Fibroblast of pulmonary artery (primary cell): ENCODE measurements at regions not wholly inside any gene's neighbourhood (a gene's known extent, or its start where the extent isn't known, plus 50 kb on each side); places are given as distances from the start of the nearest gene placed in this dataset.

Experiments
- DNase-seq: peaks from one replicate; pipeline ENCODE4 v3.0.0-alpha.2; 2010; ENCODE audit warnings: low read depth
- H3K4me3 ChIP-seq: replicated peaks from 2 replicates; pipeline ENCODE4 v1.5.1; 2011; ENCODE audit warnings: low read depth, mild to moderate bottlenecking, control low read depth, low read length, moderate library complexity
- TF ChIP-seq, protein P1 (sequence below): IDR thresholded peaks from 2 replicates; pipeline ENCODE4 v1.5.1; 2011; ENCODE audit warnings: mild to moderate bottlenecking, control low read depth, low read length, inconsistent platforms; ENCODE audit errors: missing control alignments

DNA sequence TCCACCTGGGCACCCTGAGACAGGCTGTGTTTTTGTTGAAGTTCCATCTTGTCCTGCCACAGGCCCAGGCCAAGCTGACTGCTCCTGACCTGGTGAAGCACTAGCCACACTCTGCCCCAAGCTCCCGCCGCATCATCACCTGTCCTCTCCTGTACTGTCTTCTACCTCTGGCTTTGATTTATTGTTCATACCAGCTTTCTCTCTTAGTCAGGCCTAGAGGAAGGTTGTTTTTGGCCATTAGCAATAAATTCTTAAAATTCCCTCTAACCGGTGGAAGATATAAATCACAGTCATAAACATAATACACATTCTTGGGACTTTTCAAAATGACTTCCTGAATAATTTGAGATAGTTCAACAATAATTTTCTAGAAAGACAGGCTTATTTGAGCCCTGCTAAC lies 169.4 kb downstream of the DAD1 start:
- TF ChIP-seq, protein P1, sequence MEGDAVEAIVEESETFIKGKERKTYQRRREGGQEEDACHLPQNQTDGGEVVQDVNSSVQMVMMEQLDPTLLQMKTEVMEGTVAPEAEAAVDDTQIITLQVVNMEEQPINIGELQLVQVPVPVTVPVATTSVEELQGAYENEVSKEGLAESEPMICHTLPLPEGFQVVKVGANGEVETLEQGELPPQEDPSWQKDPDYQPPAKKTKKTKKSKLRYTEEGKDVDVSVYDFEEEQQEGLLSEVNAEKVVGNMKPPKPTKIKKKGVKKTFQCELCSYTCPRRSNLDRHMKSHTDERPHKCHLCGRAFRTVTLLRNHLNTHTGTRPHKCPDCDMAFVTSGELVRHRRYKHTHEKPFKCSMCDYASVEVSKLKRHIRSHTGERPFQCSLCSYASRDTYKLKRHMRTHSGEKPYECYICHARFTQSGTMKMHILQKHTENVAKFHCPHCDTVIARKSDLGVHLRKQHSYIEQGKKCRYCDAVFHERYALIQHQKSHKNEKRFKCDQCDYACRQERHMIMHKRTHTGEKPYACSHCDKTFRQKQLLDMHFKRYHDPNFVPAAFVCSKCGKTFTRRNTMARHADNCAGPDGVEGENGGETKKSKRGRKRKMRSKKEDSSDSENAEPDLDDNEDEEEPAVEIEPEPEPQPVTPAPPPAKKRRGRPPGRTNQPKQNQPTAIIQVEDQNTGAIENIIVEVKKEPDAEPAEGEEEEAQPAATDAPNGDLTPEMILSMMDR, result no peak
- H3K4me3 ChIP-seq, result no peak overlapping the region
- DNase-seq, result no peak

DNA sequence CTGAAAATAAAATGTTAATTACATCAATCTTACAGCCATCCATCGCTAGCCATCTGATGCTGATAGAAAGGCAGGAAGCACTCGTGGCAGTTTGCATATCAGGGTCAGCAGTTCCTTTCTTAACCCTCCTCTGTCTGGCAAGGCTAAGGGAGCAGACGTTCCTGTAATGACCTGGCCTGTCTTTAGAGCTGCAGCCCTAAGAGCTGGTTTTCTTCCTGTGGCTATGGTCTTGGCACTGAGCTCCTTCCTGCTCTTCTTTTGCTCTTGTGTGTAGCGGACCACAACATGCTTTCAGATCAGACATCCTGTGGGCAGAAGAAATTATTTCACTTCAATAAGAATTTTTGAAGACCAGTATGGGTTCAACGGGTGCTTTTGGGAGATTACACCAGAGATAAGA lies 170.4 kb downstream of the DAD1 start:
- TF ChIP-seq, protein P1, result no peak
- DNase-seq, result no peak
- H3K4me3 ChIP-seq, result no peak overlapping the region

DNA sequence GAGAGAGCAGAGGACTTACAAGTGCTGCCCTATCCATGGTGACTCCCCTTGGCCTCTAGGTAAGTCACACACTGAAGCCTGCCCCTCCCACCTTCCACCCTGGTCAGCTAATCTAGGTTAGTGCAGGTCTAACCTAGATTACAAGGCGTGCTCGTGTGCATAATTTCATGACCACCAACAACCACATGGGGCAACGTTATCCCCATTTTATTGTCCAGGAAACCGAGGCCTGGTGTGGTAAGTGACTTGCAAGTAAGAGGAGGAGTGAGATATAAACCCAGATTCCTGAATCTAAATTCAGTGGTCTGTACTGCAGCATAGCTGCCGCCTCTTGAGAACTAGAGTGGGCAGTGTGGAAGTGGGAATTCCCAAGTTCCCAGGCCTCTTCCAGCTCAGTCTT lies 171.1 kb downstream of the DAD1 start:
- no peak for DNase-seq
- H3K4me3 ChIP-seq, result no peak overlapping the region
- TF ChIP-seq, protein P1, result no peak

DNA sequence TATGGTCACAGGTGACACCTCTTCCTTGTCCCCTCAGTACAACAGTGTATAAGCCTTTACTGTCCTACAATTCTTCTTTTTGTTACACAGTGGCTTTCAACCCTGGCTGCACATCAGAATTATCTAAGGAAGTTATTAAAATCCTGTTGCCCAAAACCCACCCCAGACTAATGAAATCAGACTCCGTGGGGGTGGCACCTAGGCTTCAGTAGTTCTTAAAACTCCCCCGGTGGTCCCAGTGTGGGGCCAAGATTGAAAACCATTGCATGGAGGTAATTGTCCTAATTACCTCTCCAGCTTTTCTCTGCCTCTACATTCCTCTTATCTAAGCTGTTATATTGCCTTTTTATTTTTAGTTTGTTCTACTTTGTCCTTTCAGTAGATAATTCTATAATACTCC lies 172.8 kb downstream of the DAD1 start:
- TF ChIP-seq, protein P1, result no peak
- DNase-seq, result no peak
- H3K4me3 ChIP-seq, result no peak overlapping the region

DNA sequence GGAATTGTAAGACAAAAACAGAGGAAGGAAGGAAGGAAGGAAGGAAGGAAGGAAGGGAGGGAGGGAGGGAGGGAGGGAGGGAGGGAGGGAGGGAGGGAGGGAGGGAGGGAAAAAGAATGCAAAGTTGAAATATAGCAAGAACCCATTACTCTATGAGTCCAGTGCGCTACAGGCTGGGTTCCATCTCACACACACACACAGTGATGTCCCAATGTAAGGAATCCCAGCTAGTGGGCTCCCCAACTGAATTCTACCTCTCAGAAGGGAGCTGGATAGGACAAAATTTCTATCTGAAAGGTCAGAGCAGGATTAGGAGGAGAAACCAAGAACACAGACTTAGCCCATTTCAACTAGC lies 173.4 kb downstream of the DAD1 start:
- DNase-seq, result no peak
- TF ChIP-seq, protein P1, result no peak

DNA sequence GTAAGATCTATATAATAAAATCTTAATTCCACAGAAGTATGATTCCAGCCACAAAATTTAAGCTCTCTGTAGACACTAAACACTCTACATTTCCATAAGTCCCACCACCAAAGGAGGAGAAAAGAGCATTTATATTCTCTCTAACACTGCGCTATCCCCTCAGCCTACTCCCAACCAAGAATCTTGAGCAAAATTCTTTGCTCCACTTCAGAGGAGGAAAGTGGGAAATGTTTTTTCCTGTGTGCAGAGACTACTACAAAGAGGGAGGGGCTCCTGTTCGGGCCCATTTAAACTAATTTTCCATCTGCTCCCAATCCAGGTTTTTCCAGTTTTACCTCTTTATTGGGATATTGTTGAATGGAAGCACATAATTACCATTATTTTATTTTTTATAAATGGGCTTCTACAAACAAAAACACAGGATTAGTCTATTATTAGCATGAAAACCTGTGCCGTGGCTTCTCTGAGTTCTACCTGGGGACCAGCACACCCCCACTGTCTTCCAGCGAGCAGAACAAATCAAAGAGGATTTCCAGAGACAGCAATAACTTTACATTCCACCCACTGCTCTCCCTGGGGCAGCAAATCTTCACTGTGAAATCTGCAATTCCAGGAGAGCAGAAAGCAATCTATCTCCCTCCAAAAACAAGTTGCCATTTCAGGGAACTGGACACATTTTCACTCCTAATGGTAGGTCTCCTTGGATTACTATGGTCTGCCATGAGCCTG lies 174.0 kb downstream of the DAD1 start:
- no peak overlapping the region for H3K4me3 ChIP-seq
- TF ChIP-seq, protein P1, result no peak
- DNase-seq, result no peak

More for the DNA sequence above, 173.4 kb downstream of the DAD1 start:
- no peak overlapping the region for H3K4me3 ChIP-seq

DNA sequence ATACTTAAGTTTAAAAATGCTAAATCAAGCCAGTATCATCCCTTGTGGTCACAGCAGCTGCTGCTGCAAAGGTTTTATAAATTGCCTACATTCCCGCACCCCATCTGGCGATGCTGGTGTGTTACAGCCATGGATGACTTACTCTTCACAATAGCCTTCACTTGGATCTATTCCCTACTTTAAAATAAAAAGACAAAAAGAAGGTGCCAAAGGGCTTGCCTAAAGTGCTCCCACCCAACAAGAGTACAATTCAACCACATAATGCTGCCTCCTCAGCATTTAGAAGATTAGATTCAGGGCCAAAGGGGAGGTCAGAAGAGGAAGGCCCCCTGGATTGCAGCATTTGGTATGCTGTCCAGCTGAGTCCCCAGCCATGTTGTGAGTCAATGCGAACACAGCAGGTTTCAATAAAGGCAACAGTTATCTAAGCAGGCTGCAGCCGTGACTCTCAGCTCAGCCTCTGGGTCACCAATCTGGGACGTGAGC lies 176.1 kb downstream of the DAD1 start:
- no peak for DNase-seq
- H3K4me3 ChIP-seq, result no peak overlapping the region
- TF ChIP-seq, protein P1, result no peak
